ENCODE measurements at regions not wholly inside any gene's neighbourhood (a gene's known extent, or its start where the extent isn't known, plus 50 kb on each side); places are given as distances from the start of the nearest gene placed in this dataset.

GRCh38 chr20:24052599-24053275 is 64.2 kb upstream of the GGTLC1 start:
- TF ChIP-seq, protein P1, sequence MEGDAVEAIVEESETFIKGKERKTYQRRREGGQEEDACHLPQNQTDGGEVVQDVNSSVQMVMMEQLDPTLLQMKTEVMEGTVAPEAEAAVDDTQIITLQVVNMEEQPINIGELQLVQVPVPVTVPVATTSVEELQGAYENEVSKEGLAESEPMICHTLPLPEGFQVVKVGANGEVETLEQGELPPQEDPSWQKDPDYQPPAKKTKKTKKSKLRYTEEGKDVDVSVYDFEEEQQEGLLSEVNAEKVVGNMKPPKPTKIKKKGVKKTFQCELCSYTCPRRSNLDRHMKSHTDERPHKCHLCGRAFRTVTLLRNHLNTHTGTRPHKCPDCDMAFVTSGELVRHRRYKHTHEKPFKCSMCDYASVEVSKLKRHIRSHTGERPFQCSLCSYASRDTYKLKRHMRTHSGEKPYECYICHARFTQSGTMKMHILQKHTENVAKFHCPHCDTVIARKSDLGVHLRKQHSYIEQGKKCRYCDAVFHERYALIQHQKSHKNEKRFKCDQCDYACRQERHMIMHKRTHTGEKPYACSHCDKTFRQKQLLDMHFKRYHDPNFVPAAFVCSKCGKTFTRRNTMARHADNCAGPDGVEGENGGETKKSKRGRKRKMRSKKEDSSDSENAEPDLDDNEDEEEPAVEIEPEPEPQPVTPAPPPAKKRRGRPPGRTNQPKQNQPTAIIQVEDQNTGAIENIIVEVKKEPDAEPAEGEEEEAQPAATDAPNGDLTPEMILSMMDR (IDR thresholded peaks at IDR 0.05), result no peak
- H3K36me3 ChIP-seq, result no peaks in the 10 kb centered on the region
- H3K4me3 ChIP-seq, result no peak overlapping the region
- H3K27ac ChIP-seq, result no peak overlapping the region
- no peaks in the 10 kb centered on the region for H3K4me1 ChIP-seq
- no peak for ATAC-seq
- H3K9me3 ChIP-seq, result no peaks in the 10 kb centered on the region
- DNase-seq, result no peak
- intact Hi-C loops (cut with DNase I), result no loop called here
- H3K27me3 ChIP-seq (ENCODE audit: low read depth), result no peaks in the 10 kb centered on the region

GRCh38 chr20:24051160-24051559 is 62.6 kb upstream of the GGTLC1 start:
- H3K27me3 ChIP-seq (ENCODE audit: low read depth), result no peaks in the 10 kb centered on the region
- H3K4me3 ChIP-seq, result no peak overlapping the region
- H3K27ac ChIP-seq, result no peak overlapping the region
- TF ChIP-seq, protein P1 (IDR thresholded peaks at IDR 0.05), result no peak
- intact Hi-C loops (cut with DNase I), result no loop called here
- H3K36me3 ChIP-seq, result no peaks in the 10 kb centered on the region
- no peaks in the 10 kb centered on the region for H3K9me3 ChIP-seq
- ATAC-seq, result no peak
- DNase-seq, result no peak
- H3K4me1 ChIP-seq, result no peaks in the 10 kb centered on the region

GRCh38 chr20:24050119-24050518 is 61.5 kb upstream of the GGTLC1 start:
- H3K27me3 ChIP-seq (ENCODE audit: low read depth), result no peaks in the 10 kb centered on the region
- H3K9me3 ChIP-seq, result no peaks in the 10 kb centered on the region
- intact Hi-C loops (cut with DNase I), result no loop called here
- H3K27ac ChIP-seq, result no peak overlapping the region
- ATAC-seq (no peak), DNase-seq (no peak)
- H3K4me3 ChIP-seq, result no peak overlapping the region
- H3K36me3 ChIP-seq, result no peaks in the 10 kb centered on the region
- TF ChIP-seq, protein P1 (IDR thresholded peaks at IDR 0.05), result no peak
- no peaks in the 10 kb centered on the region for H3K4me1 ChIP-seq

DNA sequence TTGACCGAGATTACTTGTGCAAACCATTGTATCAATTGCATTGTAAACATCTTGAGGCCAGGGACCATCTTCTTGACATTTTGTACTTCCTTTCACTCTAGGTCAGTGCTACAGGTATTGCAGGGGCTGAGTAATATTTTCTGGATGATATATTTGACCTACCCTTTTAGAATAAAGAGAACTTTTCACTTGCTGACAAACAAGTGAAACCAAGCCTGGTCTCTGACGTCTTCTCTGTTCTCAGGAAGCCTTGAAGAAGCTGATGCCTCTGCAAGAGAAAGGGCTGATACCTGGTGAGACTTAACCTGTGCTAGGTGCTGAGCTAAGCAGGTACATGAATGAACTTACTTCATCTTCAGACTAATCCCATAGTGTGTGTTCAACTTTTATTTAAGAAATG is 60.5 kb upstream of the GGTLC1 start:
- Histone ChIP-seq H3K4me1 (no peaks in the 10 kb centered on the region), H3K27me3 (ENCODE audit: low read depth) (no peaks in the 10 kb centered on the region), H3K36me3 (no peaks in the 10 kb centered on the region), H3K9me3 (no peaks in the 10 kb centered on the region), H3K4me3 (no peak overlapping the region), H3K27ac (no peak overlapping the region)
- TF ChIP-seq, protein P1 (IDR thresholded peaks at IDR 0.05), result no peak
- ATAC-seq (no peak), DNase-seq (no peak)
- intact Hi-C loops (cut with DNase I), result no loop called here

DNA sequence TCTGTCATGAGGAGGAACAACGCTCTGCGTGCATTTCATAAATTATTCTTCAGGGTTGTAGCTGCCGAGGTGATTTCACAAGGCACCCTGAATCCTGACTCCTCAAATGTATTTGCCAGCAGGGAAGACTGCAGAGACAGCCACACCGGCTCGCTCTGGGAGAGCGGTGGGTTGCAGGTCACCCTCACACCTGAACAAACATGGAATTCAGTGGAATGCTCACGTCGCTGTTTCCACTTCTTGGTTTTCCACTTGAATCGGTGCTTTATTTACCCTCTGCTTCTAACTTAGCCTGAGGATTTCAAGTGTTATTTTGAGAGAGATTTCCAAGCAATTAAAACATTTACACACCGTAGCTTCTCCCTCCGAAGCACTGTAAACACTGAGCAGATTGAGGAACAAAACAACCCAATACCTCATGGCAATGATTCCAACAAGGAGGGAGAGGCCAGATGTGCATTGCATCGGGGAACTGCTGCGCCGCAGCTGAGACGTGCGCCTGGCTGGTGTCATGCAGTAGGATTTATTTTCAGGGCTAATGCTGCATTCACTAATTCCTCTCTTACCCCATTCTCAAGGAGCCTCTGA is 59.5 kb upstream of the GGTLC1 start:
- Histone ChIP-seq H3K27ac (no peak overlapping the region), H3K4me1 (no peaks in the 10 kb centered on the region), H3K9me3 (no peaks in the 10 kb centered on the region), H3K4me3 (no peak overlapping the region), H3K27me3 (ENCODE audit: low read depth) (no peaks in the 10 kb centered on the region), H3K36me3 (no peaks in the 10 kb centered on the region)
- ATAC-seq (peak; percentile 80 to 83), DNase-seq (no peak)
- TF ChIP-seq, protein P1 (IDR thresholded peaks at IDR 0.05), result no peak
- intact Hi-C loops (cut with DNase I), result no loop called here
